ENCODE measurements at regions not wholly inside any gene's neighbourhood (a gene's known extent, or its start where the extent isn't known, plus 50 kb on each side); places are given as distances from the start of the nearest gene placed in this dataset.
"Not testable (repeated sequence)": the region's sequence is repeated elsewhere in the genome, so short reads cannot be mapped to it uniquely, and the experiment has no call there.

DNA sequence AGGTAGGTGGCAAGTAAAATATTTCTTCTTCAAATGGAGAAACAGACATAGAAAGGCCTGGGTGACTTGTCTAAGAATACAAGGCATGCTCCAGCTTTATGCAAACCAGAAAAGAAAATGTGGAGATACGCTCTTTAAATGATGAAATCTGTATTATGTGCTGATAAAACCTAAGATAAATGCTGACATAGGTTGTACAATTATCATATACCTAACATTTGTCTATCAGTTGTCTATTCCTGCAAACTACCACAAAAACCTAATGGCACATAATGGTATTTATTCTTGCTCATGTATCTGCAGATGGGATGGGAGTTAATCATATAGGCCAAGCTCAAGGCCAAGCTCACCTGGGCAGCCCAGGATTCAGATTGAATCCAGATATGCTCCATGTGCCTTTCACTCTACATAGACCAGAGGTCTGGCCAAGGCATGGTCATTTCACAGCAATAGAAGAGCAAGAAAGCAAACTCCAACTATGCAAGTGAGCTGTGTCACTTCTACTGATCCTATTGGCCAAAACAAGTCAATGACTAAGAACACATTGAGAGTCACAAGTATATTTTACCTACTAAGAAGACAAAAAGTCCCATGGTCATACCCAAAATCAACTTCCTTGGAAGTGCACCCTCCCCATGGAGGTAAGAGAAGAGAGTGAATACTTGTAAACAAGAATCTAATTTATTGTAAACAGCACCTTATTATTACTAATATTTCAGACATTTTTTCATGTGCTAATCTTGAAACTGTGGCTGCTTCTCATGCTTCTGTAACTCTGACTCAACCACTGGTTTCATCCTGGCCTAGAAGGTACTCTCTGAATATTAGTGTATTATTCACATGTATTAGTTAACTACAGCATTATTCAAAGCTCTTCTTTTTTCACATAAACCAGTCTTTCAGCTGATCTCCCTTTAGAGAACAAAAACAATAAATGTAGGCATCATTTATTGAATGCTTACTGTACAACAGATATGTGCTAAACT lies 270.7 kb upstream of the SOX9 start:
- no peak for DNase-seq

DNA sequence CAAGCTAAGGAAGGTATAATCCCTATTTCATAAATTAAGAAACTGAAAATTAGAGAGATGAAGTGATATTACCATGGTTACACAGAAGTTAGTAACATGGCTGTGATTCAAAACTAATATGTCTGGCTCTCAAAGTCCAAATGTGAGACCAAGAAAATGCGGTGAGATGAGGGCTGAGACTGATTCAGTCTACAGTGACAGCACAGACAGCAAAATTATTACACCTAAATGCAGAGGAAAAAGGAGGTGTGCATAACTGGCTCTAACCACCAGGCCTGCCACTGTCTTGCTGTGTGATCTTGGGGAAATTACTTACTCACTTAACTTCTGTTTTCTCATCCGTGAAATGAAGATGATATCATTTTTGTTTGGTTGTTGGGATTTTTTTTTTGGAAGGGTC lies 270.0 kb upstream of the SOX9 start:
- no peak for DNase-seq

DNA sequence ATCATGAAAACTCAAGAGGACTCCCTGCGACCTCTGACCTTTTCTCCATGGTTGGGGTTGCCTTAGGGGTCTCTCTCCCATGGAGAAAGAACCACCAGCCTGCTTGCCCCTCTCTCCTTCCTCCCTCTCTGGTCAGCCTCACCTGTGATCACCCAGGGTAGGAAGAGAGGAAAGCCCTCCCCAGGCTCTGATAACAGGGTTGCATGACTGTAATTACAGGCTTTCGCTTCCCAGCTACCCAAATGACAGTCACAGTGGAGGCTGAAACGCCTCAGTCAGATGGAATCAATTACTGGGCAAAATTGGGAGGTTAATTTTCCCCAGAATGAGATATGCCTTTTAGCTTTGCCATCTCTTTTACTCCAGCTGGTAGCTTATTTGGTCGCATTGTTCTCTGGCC lies 265.8 kb upstream of the SOX9 start:
- DNase-seq, result no peak

DNA sequence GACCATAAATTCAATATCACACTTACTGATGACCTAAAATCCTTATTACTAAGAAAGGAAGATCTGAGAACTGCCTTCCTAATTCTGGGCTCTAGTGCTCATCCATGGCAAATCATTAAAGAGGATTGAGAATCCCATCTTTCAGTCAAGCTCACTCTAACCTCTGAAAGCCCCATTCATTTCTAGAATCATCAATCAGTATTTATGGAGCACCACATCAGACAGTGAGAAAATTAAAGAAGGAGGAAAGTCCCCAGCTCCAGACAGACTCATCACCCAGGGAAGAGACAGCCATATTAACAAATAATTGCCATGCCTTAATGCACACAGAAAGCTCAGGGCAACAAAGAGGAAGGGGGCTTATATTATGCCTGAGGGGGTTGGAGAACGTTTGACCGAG lies 256.1 kb upstream of the SOX9 start:
- no peak for DNase-seq

DNA sequence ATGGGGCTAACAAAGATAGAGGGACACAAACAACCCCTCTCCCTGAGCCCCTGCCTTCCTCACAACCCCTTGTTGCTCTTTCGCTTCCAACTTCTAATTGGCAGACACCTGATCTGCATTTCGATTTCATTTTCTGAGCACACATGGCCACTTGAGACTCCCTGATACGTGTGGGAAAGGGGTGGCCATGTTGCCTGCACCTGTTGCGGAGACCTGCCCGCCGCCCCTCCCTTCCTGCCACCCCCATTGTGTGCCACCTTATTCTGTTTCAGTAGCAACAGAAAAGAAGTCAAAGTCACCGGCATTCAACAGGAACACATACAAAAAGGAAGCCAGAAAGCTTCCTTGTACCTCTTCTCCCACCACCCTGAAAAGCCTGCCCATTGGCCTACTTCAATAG lies 254.7 kb upstream of the SOX9 start:
- DNase-seq, result no peak

DNA sequence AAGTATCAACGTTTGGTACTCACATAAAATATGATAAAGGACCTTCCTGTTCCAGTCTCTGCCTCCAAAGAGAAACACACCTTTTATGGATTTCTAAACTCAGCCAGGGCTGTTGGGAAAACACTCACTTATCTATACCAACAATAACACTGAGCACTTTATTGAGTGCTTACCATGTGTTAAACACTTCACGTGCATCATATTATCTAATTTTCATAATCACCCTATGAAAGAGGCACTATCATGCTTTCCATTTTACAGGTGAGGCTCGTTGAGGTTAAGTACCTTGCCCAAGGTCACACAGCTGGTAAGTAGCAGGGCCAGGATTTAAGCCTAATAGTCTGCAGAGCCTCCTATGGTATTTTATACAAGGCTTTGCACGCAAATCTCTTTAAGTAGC lies 251.5 kb upstream of the SOX9 start:
- DNase-seq, result no peak

DNA sequence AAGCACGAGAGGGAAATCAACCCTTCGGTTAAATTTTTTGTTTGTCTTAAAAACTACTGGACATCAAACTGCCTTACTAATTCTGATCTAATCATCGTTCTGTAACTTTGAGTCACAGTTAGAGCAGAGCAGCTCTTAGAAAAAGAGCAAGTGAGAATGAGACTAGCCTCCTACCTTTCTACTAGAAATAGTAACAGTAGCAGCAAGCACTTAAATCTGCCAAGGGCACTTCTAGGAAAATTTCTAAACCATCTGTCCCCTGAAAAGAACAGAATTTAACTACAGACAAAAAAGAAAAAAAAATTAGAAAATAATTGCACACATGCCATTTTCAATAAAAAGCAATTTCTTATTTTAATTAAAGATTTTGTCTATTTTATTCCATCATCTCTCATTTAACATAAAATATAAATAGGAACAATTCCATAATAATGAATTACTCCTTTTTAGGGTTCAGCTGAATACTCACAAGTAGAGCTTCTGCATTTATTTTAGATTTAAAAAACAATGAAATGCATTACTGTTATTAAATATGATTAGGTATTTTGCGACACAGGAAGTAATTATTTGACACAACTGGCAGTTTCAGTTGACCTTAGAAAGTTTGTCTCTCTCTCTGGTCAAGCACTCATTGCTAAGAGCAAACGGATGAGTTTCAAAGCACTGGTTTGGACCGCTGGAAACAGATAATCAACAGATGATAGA lies 250.8 kb upstream of the SOX9 start:
- DNase-seq, result no peak

DNA sequence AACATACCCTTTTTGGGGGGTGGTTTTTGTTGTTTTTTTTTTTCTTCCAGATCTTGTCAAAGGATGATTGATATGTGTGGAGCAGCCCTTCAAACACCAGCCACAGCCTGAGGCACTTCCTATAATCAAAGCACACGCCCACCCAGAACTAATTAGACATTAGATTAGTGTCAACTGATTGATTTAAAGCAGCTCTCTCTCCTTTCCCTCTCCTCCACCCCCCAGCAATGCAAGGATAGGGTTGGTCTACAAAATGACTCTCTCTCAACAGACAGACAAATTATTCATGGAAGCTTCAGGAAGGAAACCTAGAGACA lies 250.3 kb upstream of the SOX9 start:
- no peak for DNase-seq

DNA sequence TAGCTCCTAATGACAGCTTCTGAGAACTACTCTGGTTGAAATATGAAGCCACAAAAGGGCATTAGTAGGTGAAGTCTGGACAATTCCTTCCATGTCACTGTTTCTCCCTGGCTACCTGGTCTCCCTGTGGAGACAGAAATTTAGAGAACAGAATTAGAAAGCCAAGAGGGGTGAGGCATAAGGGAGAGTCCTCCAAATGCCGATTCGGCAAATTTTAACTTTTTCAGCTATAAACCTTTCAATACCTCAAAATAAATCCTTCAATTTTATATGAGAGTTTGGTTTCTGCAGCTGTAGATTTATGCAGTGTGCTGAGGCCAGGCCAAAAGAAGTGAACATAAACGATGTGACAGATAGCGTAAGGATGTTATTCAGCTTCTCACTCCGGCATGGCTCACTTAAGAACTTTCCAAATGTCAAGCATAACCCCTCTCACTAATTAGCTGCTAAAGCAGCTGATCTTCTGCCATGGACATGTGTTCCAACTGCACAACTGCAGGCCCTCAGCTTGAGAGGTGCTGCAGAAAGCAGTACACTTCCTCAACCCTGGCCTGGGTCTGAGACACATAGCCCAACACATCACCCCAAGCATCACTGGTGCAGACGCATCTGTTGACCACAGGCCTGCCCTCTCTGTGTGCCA lies 247.9 kb upstream of the SOX9 start:
- DNase-seq, result no peak

DNA sequence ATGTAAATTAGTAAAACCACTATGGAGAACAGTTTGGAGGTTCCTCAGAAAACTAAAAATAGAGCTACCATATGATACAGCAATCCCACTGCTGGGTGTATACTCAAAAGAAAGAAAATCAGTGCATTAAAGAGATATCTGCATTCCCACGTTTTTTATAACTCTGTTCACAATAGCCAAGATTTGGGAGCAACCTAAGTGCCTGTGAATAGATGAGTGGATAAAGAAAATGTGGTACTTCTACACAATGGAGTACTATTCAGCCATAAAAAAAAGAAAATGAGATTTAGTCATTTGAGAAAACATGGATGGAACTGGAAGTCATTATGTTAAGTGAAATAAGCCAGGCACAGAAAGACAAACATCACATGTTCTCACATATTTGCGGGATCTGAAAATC lies 246.0 kb upstream of the SOX9 start:
- not testable (repeated sequence) for DNase-seq

DNA sequence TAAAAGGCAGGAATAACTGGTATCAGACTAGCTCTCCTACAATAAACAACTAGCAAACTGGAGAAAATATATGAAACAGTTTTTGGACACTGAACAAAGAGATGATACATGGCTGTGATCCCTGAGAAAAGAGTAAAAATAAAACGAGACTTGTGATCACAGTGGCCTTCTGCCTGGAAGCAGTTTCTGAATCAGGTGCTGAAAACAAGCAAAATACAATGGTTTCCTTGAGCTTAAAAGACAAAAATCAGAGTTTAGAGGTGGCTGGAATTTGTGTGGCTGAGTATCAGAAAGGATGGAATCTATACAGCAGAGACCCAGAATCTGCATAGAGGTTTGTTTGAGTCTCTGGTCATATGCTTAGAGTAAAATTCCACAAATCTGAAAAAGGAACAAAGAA lies 242.5 kb upstream of the SOX9 start:
- DNase-seq, result no peak

DNA sequence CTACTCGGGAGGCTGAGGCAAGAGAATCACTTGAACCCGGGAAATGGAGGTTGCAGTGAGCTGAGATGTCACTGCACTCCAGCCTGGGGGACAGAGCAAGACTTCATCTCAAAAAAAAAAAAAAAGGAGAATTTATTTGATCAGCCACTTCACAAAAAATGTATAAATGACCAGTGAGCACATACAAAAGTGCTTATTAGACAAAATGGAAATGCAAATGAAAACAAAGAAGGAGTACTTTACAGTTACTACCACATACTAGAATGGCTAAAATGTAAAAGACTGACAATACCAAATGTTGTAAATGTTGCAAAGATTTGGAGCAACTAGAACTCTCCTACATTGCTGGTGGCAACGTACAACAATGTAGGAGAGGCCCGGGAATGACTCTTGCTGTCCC lies 241.8 kb upstream of the SOX9 start:
- DNase-seq, result no peak

DNA sequence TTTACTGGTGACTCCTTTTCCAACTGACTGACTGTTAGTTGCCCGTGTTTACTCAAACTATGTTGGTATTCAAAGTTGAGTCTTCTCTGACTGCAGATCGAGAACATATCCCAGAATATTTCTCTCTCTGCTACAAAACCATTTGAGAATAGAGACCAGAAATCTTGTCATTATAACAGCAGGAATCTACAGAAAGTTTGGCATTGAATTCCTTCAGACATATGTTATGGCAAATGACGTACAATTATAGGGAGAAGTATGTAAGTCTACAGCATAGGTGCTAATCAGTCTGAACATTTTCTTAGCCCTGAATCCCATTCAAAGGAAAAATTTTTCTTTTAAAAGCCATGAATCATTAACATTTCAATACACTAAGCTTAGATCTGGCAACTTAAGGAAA lies 239.8 kb upstream of the SOX9 start:
- DNase-seq, result no peak

DNA sequence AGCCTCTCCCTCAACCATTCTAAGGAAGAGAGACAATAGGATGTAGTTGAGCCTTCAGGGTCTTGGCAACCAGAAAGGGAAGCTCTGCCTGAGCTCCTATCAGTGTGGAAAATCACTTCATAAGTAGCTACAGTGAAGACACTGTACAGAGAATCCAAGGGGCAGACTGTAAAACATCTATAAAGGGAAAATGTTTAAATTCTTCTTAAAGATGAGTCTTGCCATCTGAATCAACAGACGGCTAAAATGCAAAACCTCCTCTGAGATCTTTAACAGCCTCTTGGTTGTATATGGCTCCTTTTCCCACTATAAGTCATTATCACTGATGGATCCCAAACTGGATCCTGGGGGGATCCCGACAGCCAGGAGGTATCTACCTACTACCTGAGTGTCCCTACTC lies 239.2 kb upstream of the SOX9 start:
- DNase-seq, result no peak

DNA sequence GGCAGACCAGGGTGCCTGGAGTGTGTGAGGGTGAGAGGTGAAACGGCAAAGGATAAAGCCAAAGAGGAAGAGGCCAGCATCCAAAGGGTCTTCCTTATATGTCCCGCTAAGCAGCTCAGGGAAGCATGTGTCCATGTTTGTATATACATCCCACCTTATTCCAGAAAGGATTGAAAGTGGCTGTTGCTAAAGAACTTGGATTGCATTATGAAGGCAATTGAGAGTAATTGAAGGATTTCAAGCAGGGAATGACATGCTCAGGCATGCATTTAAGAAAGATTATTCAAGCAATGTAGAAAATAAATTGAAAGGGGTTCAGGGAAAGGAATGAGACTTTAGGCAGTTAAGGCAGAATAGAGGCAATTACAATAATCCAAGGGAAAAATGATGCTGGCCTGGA lies 237.6 kb upstream of the SOX9 start:
- DNase-seq, result no peak

DNA sequence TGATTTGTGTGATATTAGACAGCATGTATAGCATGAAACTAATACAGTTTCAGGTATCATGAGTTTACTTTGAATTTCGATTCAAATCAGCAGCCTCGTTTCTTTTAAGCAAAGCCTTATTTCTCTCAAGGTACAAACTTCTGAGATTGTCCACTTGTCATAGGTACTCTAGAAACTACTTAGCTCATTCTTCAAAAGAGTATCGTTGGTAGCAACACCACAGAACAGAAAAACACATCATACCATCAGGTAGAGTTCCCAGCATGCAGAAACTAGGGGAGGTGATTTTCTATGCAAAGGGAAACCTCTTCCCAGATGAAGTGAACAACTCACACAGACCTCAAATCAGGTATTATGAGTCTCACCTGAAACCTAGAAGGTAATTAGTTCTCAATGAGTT lies 237.0 kb upstream of the SOX9 start:
- DNase-seq, result no peak

DNA sequence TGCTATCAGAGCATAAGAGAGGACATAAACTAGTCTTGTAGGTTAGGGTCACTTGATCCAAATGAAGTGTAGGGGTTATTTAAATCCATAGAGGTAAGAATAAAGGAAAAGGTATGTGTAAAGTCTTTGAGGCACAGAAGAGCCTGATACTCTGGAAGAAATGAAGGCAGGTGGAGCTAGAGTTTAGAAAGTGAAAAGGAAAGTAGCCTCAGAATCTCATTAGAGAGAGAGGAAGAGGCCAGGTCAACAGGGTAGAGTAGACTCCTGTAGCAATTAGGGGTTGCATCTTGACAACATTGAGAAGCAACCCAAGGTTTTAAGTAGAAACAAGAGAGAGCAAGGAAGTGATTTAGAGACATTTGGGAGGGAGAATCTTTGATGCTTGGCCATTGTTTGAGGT lies 235.2 kb upstream of the SOX9 start:
- no peak for DNase-seq

DNA sequence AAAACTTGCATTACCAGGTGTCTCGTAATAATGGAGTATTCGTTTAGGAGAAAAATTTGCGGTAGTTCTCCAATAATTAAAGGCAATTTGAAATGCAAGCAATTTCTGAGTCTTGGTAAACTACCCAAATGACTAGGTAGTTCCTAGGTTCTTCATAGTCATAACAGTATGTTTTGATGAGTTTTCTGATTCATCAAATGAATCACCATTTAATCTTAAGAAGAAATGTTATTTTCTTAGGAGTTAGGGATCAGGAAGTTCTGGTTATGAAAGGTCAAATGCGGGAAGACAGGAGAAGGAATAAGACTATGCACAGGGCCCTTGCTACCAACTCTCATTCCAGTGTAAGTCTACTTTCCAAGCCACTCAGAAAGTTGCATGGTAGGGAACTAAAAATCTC lies 221.5 kb upstream of the SOX9 start:
- no peak for DNase-seq

DNA sequence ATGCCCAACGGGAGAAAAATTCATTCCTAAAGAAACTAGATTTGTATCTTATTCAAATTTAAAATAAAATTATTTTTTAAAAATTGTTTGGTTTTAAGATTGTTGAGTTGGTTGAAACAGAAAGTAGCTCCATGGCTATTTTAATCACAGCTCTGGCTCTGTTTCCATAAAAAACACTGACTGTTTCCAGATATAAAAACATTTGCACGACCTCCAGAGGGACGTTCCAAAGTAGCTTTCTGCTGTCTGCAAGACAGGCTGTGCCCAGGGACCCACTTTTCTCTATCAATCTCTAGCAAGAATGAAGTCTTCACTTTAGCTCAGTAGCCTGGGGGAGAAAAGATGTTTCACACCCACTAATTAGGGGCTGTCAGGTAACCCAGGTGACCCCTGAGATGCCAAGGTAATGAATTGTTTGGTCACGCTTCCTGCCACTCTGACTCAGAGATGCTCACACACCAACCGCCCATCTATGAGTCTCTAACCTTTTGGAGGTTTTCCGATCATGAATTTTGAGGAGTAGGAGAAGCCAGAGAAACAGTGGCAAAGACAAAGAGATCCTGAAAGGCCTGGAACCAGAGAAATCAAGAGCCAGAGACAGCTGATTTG lies 220.1 kb upstream of the SOX9 start:
- peak; percentile 9 for DNase-seq

DNA sequence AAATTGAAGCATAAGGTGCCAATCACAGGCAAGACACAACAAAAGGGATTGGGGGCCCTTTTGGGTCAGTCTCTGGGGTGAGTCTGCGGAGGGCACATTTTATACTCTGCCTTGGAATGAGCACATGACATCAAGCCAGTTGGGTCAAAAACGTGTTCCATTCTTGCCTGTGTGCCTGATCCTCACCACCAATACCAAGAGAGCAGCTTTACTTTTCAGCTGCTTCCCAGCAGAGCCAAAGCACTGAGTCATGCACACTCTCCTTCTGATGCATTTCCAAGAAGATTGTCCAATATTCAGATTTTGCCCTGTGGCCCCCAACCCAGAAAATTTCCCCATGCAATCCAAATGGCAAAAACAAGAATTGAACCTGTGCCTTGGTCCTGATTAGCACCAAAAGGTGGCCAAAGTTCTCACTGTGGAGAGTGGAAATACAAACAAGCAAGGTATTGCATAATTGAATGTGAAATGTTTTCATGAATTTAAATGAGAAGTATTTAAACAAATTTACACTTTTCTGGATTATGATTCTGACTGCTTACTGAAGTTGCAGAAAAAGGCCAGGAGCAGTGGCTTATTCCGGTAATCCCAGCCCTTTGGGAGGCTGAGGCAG lies 217.8 kb upstream of the SOX9 start:
- DNase-seq, result no peak

DNA sequence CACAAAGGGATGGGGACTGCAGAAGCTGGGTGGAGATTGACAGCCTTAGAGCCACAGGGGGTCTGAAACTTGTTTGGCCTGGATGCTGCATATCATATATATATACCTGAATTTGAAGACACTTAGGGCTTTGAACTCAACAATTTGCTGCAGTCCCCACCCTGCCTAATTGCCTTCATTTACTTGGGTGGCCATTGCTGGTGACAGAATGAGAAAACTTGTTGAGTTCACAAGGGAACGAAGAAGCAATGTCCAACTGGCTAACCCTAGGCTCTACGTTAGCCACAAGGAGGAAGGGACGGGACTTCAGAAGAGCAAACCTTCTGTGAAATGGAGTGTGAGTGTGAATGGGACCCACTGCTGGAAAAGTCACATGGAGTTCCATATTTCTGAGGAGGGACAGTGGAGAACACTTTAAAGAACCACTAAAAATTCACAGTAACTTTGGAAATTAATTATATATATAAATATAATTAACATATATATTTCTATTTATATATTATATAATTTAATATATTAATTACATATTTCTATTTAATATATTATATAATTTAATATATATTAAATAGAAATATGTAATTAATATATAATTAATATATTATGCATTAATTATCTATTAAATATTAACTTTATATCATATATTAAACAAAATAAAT lies 215.3 kb upstream of the SOX9 start:
- DNase-seq, result no peak

DNA sequence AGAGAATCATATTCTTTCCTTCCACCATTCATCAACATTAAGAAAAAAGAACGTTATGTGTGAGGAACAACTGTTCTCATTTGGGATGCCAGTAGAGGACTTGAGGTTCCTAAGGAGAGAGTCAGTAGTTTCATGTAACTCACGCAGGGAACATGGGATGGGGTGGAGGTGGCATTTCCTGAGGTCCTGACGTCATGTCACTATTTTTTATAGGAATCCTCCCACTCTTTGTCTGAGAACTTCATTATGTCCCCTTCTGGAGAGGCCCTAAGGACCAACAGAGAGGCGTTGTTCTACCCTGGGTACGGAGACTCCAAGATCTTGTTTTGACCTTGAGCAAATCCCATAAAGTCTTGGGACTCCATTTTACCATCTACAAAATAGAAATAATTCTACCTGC lies 211.7 kb upstream of the SOX9 start:
- no peak for DNase-seq

Measured in muscle of arm (tissue), 1 donor.